IPS-18c (cell line): ENCODE measurements at regions not wholly inside any gene's neighbourhood (a gene's known extent, or its start where the extent isn't known, plus 50 kb on each side); places are given as distances from the start of the nearest gene placed in this dataset.

Experiments
- H3K4me3 ChIP-seq: 2 replicates; pipeline ENCODE4 v1.7.0; 2013; ENCODE audit warnings: low read depth, mild to moderate bottlenecking, low read length, moderate library complexity; ENCODE audit not compliant: insufficient read depth
- H3K9me3 ChIP-seq: one replicate; pipeline ENCODE4 v1.6.1; 2013; ENCODE audit warnings: mild to moderate bottlenecking, low read length, moderate library complexity; ENCODE audit not compliant: control insufficient read depth, insufficient read depth

DNA sequence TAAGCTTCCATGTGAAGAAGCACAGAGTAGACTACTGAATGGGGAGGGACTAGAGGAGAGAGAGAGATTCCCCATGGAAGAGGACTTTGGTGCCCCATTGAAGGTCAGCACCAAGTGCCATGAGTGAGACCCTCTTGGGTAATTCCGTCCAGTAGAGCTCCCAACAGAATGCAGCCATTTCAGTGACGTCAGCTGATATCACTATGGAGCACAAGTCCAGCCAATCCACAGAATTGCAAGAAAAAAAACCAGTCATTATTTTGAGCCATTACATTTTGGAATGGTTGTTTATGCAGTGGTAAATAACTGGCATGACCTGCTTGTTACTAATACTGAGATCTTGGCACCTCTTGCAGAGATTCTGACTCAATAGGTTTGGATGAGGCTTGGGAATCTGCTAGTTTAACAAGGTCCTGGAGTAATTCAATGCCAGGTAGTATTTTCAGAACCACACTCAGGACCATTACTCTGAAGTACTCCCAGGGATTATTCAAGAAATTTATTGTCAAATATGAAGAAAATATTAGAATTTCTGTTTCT lies 52.6 kb upstream of the SP8 start:
- no peak overlapping the region for H3K4me3 ChIP-seq
- H3K9me3 ChIP-seq: no peaks in the 10 kb centered on the region

DNA sequence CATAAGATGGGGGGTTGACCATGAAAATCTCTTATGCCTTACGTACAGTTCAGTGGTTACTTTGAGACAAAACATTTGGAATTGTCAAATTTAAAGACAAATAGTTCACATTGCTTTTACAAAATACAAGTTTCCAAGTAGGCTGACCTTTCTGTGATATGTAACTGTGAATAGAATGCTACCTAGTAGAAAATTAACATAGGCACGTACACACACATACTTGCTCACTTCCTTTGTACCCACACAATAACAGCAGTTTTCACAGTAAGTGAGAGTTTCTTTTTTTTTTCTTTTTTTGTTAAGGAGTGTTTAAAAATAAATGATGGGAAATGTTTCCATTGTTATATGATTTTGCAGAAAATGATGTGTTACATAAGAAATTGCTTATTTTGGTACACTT lies 53.3 kb upstream of the SP8 start:
- Histone ChIP-seq H3K9me3 (no peaks in the 10 kb centered on the region), H3K4me3 (no peak overlapping the region)

DNA sequence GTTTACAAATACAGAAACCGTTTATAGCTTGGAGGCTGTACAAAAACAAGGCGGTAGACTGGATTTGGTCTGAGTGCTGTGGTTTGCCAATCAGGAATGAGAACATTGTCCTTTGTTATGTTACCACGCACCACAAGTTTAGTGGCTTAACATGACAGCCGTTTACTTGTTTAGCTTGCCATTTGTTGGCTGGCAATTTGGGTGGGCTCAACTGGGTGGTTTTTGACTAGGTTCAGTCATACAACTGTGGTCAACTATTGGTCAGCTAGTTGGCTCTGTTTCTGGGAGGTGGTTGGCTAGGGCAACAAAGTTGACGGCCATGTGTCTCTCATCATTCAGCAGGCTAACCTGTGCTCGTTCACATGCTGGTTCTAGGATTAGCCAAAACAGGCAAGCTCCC lies 60.1 kb upstream of the SP8 start:
- no peaks in the 10 kb centered on the region for H3K9me3 ChIP-seq
- H3K4me3 ChIP-seq: no peak overlapping the region

DNA sequence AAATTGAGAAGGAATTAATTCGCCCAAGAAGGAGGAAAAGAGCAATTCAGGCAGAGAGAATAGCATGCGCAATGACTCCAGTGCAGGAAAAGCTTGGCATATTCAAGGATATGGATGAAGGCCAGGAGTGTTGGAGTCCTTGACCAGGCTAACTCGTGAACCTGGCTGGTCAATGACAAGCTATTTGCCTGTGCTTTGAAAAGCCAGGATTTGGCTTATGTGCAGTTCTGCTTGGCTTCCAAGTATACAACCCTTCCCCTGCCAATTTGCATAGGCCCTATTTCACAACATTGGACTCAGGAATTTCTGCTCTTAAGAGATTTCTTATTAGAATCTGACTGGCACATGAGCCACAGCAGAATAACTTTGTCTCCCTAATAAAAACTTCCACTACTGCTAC lies 72.3 kb upstream of the SP8 start:
- no peak overlapping the region for H3K4me3 ChIP-seq
- no peaks in the 10 kb centered on the region for H3K9me3 ChIP-seq

DNA sequence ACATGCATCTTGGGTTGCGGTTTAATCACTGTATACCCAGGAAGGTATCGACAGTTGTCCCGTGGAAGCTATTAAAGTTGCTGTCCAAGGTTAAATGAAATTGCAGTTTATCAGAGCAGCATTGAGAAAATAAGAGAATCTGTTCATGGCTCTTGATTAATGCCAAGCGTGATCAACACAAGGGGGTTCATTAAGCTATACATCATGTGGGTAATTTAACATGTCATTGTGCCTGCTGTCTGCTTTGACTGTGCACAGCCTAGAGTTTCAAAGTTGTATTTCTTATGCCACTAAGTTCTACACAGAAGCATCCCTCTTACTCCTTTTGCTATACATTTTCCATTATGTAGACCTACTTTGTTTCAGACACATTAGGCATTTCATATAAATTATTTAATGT lies 74.8 kb upstream of the SP8 start:
- no peaks in the 10 kb centered on the region for H3K9me3 ChIP-seq
- no peak overlapping the region for H3K4me3 ChIP-seq

DNA sequence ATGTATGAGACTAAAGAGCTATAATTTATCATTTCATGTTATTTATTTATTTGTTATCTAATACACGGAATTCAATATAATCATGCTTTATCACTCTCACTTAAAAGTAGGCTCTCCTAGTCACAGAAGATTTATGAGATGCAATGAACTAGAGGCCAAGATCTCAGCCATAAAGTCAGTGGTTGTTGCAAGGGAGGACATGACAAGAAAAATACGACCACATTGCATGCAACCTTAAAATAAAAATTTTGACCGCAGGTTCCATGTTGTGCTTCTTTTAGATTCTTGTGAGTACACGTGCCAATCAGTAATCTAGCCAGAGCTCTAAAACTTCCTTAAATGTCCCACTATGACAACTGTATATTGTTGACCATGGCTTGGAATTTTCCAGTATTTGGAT lies 75.9 kb upstream of the SP8 start:
- H3K9me3 ChIP-seq: no peaks in the 10 kb centered on the region
- no peak overlapping the region for H3K4me3 ChIP-seq

DNA sequence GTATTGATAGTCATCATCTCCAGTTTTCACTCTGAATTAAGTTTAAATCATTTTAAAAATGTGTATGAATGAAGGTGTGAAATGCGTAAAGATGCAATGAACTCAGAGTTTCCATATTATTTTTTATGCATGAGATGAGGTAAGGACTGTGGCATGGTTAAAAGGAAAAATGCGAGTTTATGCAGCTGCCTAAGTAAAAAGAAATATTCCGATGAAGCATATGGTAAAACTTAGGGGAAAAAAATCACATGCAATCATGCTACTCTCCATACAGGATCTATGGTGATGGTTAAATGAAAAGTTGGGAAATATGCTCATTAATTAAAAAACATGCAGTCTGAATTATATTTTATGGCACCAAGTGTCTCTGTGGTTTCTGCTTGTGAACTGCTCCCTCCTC lies 77.5 kb upstream of the SP8 start:
- Histone ChIP-seq H3K4me3 (no peak overlapping the region), H3K9me3 (no peaks in the 10 kb centered on the region)

DNA sequence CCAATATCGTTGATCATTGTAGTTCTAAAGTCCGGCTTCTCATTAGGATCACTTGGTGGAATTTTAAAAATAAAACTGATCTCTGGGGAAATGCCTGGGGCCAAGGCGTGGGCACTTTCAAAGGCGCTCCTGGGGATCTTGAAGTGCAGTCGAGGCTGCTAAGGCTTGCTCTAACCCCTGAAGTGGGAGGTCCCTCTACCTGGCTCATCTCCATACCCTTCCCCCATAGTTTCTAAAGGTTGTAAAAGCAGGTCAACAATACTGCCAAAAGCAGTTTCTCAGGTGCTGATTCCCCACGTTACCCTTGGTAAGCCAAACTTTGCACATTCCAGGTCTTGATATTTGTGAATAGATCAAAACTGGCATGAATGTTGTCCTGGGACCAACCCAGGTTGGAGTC lies 79.0 kb upstream of the SP8 start:
- no peak overlapping the region for H3K4me3 ChIP-seq
- H3K9me3 ChIP-seq: no peaks in the 10 kb centered on the region

DNA sequence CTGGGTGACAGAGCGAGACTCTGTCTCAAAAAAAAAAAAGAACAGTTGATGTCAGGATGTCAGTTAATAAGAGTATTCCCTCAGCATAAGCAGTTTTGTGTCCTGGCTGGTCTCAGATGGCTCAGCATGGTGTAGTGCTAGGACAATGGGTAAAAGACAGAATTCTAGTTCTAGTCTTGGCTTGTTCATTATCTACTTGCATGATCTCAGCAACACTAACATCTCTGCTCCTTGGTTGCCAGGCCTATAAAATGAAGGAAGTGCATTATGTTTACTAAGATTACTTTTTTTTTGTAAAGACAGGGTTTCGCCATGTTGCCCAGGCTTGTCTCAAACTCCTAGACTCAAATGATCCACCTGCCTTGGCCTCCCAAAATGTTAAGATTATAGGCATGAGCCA lies 84.3 kb upstream of the SP8 start:
- Histone ChIP-seq H3K4me3 (no peak overlapping the region), H3K9me3 (no peaks in the 10 kb centered on the region)

DNA sequence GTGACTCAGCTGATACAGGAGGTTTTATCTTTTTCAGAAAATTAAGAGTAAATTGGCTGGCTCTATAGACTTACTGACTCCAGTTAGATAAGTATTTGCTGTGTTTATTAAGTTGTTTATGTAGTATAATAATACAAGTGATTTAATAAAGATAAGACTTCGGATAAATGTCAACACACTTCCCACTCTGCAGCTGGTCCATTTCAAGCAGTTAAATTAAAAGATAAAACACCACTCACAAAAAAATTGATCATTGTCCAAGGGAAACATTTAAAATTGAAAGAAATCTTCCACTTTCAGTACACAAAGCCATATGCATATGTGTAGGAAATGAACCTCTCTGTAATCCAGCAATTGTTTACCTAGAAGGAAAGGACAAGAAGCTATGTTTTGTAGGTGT lies 106.1 kb upstream of the SP8 start:
- no peak overlapping the region for H3K4me3 ChIP-seq
- H3K9me3 ChIP-seq: no peaks in the 10 kb centered on the region

DNA sequence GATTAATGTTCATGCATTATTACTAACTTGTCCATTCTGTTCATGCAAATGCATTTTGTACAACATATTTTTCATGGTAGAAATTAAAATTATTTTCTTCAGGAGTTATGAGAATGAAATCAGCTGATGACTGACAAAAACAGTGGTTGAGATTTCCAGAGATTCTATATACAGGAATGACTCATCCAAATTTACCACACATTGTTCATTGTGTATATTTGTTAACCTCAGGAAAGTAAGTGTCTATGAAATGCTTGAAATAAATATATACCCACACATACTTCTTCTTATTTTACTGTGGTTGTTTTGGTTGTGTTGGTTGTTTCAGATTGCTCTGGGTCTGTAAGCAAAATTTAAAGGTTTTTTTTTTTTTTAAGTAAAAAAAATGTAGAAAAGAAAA lies 108.1 kb upstream of the SP8 start:
- Histone ChIP-seq H3K9me3 (no peaks in the 10 kb centered on the region), H3K4me3 (no peak overlapping the region)

DNA sequence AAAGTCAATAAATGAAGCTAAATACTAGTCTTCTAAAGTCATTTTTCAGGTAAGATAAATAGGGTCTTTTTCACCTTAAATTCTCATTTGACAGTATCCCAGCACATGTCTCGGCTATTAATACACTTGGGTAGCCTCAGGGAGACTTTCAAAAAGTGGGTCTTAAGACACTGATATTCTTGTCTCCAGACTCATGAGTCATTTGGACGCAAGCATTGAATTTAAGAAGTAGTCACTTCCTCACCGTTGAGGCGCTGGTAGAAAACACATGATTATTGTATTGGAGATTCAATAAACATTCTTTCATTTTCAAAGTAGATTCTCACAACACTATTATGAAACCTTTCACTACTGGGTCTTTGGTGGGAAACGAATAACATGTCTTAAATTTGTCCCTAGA lies 108.9 kb upstream of the SP8 start:
- Histone ChIP-seq H3K9me3 (no peaks in the 10 kb centered on the region), H3K4me3 (no peak overlapping the region)

DNA sequence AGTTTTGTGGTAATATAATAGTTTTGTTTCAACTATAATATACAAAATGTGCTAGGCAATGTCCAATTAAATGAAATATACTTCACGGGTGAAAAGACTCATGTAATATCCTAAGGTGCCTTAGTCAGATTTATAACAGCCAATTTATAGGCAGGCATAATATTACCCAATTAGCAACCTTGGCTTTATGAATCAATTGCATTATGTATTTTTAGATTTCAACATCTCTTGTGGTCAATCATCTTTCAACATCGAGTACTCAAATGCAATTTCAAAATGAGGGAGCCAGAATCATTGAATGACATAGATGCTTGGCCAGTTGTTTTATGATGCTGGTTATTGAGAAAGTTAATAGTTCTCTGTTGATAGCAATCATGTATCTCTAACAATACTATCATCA lies 110.3 kb upstream of the SP8 start:
- no peak overlapping the region for H3K4me3 ChIP-seq
- H3K9me3 ChIP-seq: no peaks in the 10 kb centered on the region

DNA sequence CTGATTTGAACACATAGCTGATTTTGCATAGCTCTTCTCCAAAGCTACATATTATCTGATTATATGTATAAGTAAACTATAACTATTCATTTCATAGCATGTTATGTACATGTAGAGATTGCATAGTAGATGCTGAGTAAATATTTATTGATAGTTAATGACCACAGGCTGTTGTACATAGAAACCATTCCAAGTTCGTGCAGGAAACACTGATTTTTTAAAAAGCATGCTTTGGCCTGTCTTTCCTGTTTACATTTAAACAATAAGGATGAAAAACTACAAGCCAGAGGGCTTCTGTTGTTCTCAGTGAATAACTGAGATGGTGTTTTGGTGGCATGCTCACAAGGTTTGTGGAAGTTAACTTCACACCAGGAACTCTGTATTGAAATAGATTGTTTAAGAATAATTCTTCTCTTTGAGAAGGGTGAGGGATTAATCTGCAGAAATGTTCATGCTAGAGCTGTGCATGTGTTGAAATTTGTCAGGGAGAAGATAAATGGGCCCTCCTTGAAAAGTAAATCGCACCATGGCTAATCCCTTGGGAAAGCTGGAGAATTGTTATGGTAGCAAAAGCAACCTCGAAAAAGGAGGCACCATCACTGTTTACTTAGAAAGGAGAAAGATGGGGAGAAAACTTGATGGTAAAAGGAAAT lies 120.2 kb upstream of the SP8 start:
- H3K9me3 ChIP-seq: no peaks in the 10 kb centered on the region
- H3K4me3 ChIP-seq: no peak overlapping the region

DNA sequence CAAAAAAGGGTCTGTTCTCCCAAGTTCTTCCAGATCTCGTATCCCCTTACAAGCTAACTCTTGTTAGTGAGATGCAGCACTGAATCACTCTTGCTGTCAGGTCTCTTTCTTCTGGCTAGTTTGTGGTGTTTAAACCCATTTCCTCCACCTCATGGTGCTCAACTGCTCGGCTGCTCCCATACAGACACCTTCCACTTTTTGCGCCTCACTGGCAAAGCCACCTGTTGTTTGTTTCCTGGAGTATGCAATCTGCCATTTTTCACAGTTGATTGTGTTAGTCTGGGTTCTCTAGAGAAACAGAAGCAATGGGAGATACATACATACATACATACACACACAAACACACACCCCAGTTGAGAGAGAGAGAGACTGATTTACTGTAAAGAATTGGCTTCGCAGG lies 124.4 kb upstream of the SP8 start:
- Histone ChIP-seq H3K4me3 (no peak overlapping the region), H3K9me3 (no peaks in the 10 kb centered on the region)

DNA sequence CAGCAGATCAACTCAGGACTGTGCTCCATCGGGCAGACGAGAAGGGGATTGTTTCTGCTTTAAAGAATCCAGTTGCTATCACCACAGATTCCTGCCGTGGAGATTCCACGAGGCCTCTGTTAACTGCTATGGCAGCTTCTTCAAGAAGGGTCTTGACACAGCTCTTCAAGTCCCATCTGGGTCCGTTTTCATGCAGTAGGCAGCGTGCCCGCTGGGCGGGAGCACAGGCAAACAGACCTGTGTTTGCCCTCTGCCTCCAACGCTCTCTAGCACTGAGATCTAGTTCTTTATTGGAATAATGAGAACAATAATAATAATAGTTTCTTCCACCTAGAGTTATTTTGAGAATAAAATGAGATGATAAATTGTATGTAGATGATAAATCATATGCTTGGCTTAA lies 127.2 kb upstream of the SP8 start:
- H3K4me3 ChIP-seq: no peak overlapping the region
- H3K9me3 ChIP-seq: no peaks in the 10 kb centered on the region

DNA sequence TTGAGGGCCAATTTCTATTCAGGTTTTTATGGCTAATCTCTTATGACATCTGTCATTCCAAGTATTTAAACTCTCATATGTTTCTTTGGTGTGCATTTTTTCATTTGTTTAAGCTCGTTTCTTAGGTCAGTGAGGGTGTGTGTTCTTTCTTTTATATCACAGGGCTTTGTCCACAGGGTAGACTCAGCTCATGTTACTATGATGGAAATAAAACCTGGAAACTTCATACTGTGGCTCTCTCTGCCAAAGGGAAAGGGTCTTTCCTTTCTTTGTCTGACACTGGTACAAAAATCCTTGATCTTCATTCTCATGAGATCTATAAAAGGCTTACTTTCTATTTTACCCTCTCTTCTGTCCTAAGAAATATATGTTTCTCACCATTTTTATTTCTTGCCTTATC lies 129.6 kb upstream of the SP8 start:
- Histone ChIP-seq H3K9me3 (no peaks in the 10 kb centered on the region), H3K4me3 (no peak overlapping the region)

DNA sequence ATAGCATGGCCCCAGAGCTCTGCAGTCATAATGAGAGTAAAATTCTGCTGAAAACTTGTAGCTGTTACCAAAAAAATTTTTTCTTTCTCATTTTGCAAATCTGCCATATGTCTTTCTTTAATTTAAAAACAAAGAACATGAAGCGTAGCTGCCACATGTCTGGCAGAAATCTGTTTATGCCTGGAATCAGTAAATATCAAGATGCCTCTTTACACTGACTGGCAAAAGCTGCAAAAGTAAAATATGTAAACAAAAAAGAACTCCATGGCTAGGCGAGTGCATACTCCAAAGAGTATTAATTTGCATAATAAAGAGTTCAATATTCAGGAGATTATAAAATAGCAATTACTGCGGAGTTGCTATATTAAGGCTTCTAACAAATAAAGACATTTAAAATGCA lies 130.9 kb upstream of the SP8 start:
- no peak overlapping the region for H3K4me3 ChIP-seq
- peaks cover 2% of the 10 kb centered on the region for H3K9me3 ChIP-seq

DNA sequence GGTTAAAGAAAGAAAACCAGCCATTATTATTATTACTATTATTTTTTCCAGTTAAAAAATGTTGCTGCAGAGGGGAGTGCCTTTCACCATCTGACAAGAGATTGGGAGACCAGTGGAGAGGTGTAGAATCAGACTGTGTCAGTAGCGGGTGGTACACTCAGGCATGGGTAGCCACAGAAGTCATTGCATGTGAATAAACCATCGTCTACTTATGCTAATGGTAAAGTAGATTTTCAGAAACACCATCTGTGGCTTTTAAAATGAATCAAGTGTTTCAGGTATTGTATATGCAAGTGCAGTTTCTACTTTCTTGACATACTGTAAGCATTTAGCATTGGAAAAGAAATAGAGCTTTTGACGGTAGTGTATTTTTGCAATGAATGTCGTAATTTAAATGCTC lies 131.5 kb upstream of the SP8 start:
- Histone ChIP-seq H3K9me3 (peaks cover 2% of the 10 kb centered on the region), H3K4me3 (no peak overlapping the region)
